ENCODE measurements at regions not wholly inside any gene's neighbourhood (a gene's known extent, or its start where the extent isn't known, plus 50 kb on each side); places are given as distances from the start of the nearest gene placed in this dataset.

DNA sequence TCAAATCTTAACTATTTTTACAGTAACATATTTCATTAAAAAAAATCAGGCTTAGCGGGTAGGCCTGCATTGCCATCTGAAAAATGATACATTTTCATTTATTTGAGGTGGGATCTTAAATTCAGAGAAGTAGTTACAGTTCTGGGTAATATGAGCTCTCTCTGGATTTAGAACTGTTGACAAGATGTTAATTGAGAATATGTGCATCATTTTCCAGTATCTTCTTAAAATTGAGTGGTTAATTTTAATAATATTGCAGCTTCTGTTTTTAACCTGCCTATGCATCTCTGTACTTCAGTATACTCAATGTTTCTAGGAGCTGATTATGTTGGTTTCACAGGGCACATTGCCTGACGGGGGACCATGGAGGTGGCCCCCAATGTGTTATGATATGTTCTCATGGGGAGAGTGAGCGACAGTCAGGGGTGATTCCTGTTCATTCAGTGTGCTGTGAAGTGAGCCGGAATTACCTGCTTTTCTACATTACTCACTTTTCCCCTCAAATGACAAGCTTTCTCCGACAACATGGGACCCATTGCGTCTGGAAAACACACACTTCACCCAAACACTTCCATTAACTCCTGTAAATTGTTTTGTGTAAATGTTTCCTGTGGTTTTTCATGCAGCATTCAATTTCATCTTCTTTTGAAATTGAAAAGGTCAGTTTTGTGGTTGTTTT is 406.2 kb downstream of the MTX2 start:
- no peak for DNase-seq (ENCODE audit: low read depth)
- H3K4me3 ChIP-seq (ENCODE audit: low read depth, low read length): no peak overlapping the region
- TF ChIP-seq, protein P1, sequence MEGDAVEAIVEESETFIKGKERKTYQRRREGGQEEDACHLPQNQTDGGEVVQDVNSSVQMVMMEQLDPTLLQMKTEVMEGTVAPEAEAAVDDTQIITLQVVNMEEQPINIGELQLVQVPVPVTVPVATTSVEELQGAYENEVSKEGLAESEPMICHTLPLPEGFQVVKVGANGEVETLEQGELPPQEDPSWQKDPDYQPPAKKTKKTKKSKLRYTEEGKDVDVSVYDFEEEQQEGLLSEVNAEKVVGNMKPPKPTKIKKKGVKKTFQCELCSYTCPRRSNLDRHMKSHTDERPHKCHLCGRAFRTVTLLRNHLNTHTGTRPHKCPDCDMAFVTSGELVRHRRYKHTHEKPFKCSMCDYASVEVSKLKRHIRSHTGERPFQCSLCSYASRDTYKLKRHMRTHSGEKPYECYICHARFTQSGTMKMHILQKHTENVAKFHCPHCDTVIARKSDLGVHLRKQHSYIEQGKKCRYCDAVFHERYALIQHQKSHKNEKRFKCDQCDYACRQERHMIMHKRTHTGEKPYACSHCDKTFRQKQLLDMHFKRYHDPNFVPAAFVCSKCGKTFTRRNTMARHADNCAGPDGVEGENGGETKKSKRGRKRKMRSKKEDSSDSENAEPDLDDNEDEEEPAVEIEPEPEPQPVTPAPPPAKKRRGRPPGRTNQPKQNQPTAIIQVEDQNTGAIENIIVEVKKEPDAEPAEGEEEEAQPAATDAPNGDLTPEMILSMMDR (conservative IDR thresholded peaks at IDR 0.05; ENCODE audit: low read depth, low read length): no peak

DNA sequence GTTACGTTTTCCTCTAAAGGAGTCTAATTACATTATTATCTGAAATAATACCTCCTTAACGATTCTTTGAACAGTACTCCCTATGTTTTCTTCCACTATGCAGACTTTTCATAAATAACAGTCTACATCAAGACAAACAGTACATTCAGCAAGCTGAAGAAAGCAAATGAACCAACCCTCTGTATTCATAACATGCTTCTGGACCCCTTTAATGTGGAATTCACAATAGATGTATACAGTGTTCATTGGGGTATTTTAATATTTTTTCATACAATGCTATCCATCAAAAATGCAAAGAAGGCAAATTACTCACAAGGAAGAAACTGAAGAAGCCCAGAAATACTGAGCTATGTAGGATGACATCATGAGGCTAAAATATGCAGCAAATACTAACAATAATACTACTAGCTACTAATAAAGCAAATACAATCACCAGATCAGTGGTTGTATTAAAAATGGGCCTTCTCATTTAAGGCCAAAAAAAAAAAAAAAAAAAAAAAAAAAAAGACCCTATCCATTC is 408.6 kb downstream of the MTX2 start:
- H3K4me3 ChIP-seq (ENCODE audit: low read depth, low read length): no peak overlapping the region
- no peak for DNase-seq (ENCODE audit: low read depth)
- TF ChIP-seq, protein P1 (conservative IDR thresholded peaks at IDR 0.05; ENCODE audit: low read depth, low read length): no peak

DNA sequence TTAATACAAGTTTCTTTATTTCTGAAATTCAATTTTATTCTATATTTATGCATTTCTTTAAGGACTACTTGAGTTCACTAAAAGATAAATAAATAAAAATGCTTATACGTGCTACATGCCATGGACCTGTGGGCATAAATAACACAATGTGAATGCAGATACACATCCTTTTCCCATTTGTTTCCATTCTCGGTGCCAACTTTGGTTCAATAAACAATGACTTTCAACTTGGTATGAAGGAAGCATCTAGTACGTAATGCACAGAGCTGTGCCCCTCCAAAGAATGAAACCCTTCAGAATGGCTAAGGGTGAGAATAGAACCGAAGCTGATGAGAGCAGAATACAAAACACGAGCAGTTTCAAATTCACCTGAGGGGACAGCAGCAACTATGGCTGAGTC is 409.3 kb downstream of the MTX2 start:
- TF ChIP-seq, protein P1 (conservative IDR thresholded peaks at IDR 0.05; ENCODE audit: low read depth, low read length): no peak
- no peak overlapping the region for H3K4me3 ChIP-seq (ENCODE audit: low read depth, low read length)
- no peak for DNase-seq (ENCODE audit: low read depth)

DNA sequence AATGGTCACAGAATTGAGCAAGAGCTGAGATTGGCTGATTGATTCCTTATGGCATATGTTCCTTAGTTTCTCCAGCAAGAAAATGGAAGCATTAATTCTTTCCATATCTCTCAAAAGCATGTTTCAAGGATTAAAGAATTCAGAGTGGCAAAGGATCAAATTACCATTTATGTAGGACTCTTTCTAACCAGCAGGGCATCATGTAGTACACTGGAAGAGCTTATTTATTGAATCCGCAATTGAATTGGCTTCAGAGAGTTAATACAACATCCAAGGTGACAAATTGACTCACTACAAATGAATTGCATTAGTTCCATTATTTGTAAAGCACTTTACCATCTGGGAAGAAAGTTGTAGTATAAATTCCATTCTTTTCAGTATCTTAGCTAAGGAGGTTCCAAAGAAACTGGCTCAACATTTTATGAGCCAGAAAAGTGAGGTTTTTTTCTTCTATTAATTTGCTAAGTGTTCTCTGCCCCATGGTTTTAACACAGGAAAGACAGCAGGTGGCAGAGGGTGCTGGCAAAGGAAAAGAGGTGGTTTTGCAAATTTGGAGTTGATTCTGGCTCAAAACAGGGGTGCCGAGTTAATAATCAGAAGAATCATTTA is 409.9 kb downstream of the MTX2 start:
- no peak for DNase-seq (ENCODE audit: low read depth)
- H3K4me3 ChIP-seq (ENCODE audit: low read depth, low read length): no peak overlapping the region
- TF ChIP-seq, protein P1 (conservative IDR thresholded peaks at IDR 0.05; ENCODE audit: low read depth, low read length): peak; percentile 28

DNA sequence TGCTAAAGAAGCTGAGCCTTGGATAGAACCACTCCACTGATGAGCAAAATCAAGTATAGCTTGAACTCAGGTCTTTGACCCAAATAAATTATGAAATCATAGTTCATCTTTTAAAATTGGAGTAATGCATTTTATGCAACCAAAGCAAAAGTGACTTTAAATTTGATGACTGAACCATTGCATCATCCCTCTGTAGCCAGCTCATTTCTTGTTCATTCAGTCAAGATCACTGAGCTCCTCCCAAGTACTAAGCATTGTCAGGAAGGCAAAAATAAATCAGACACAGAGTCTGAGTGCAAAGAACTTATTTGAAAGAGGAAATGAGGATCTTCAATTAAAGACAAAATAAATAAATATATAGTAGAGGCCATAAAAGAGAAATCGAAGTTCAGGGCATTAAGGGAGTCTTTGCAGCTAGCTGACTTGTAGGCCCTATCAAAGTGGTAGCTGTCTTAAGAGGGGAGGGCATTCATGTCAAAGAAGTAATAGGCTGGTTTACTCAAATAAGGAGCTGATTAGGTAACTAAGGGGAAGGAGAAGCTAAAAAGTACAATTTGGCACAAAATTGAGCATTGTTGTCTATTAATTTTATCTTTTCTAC is 411.8 kb downstream of the MTX2 start:
- DNase-seq (ENCODE audit: low read depth): no peak
- no peak overlapping the region for H3K4me3 ChIP-seq (ENCODE audit: low read depth, low read length)
- TF ChIP-seq, protein P1 (conservative IDR thresholded peaks at IDR 0.05; ENCODE audit: low read depth, low read length): no peak

DNA sequence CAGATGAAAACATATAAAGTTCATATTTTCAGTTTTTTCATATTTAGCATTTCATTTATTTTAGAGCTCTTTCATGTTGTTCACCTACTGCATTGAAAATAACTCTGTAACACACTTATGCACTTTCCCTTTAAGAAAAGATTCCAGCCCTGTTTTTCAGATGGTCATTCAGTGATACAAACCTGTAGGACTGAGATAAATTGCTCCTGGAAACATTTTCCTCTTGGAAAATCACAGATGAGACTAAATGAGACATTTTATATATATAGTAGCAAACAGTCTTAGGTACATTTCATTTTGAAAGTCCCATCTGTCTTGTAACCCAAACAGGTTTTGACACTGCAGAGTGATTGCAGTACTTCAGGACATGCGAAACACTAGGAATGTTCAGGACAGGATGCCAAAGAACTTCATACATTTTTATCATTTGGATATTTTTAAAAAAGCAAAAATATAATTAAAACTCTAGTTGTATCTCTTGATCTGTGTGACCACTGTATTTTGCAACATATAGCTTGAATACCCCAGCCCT is 412.4 kb downstream of the MTX2 start:
- TF ChIP-seq, protein P1 (conservative IDR thresholded peaks at IDR 0.05; ENCODE audit: low read depth, low read length): no peak
- no peak overlapping the region for H3K4me3 ChIP-seq (ENCODE audit: low read depth, low read length)
- no peak for DNase-seq (ENCODE audit: low read depth)

Measured in epithelial cell of proximal tubule (primary cell).